ENCODE measurements at regions not wholly inside any gene's neighbourhood (a gene's known extent, or its start where the extent isn't known, plus 50 kb on each side); places are given as distances from the start of the nearest gene placed in this dataset.

- H3K27me3 Mint-ChIP-seq (ENCODE audit: insufficient read depth, low read depth, poor library complexity) = peaks cover 1% of the 10 kb centered on the region
- no peaks in the 10 kb centered on the region for H3K79me2 ChIP-seq (replicated peaks; ENCODE audit: insufficient read depth)
- H3K27ac Mint-ChIP-seq = no peak overlapping the region
Measured at GRCh38 chr2:217525076-217525475, 477.7 kb downstream of the TNS1 start.

GRCh38 chr2:217523286-217523685, 479.5 kb downstream of the TNS1 start:
- DNase-seq (ENCODE audit: low spot score) (no peak), ATAC-seq (no peak)
- Histone ChIP-seq H3K79me2 (replicated peaks; ENCODE audit: insufficient read depth) (no peaks in the 10 kb centered on the region), H4K20me1 (replicated peaks; ENCODE audit: insufficient read depth) (no peaks in the 10 kb centered on the region), H3K9me2 (ENCODE audit: insufficient read depth) (peaks cover 2% of the 10 kb centered on the region; the same call in 1 of the 2 replicates), H3K36me3 (ENCODE audit: insufficient read depth) (no peaks in the 10 kb centered on the region), H3F3A (replicated peaks; ENCODE audit: low read depth) (no peaks in the 10 kb centered on the region), H3K27ac (ENCODE audit: low read depth) (no peak overlapping the region), H3K4me1 (ENCODE audit: insufficient read depth) (peaks cover 4% of the 10 kb centered on the region; the same call in 1 of the 2 replicates), H3K4me3 (no peak overlapping the region), H2AFZ (no peak overlapping the region), H3K4me2 (no peak overlapping the region), H3K27me3 (ENCODE audit: insufficient read depth) (no peaks in the 10 kb centered on the region)
- Mint-ChIP-seq H3K4me1 (no peaks in the 10 kb centered on the region), H3K27me3 (ENCODE audit: insufficient read depth, low read depth, poor library complexity) (peaks cover 1% of the 10 kb centered on the region), H3K36me3 (ENCODE audit: low read depth) (no peaks in the 10 kb centered on the region), H3K4me3 (no peak overlapping the region), H3K27ac (no peak overlapping the region), H3K9me3 (no peaks in the 10 kb centered on the region)
- no peak for TF ChIP-seq EZH2phosphoT487 (IDR thresholded peaks at IDR 0.05; ENCODE audit: unreplicated experiment)
- TF ChIP-seq STAT1 (IDR thresholded peaks at IDR 0.05; ENCODE audit: unreplicated experiment) = no peak
- no peak for TF ChIP-seq CTCF (conservative IDR thresholded peaks at IDR 0.05; ENCODE audit: low read depth in 2 of 2)
- TF ChIP-seq ETS1 (IDR thresholded peaks at IDR 0.05) = no peak

More at GRCh38 chr2:217525076-217525475, 477.7 kb downstream of the TNS1 start:
- ATAC-seq (no peak), DNase-seq (ENCODE audit: low spot score) (no peak)
- Histone ChIP-seq H3K4me1 (ENCODE audit: insufficient read depth) (peaks cover 4% of the 10 kb centered on the region; the same call in 1 of the 2 replicates), H2AFZ (no peak overlapping the region), H4K20me1 (replicated peaks; ENCODE audit: insufficient read depth) (no peaks in the 10 kb centered on the region), H3K4me3 (no peak overlapping the region), H3K27ac (ENCODE audit: low read depth) (no peak overlapping the region), H3K27me3 (ENCODE audit: insufficient read depth) (no peaks in the 10 kb centered on the region), H3K9me2 (ENCODE audit: insufficient read depth) (peaks cover 11% of the 10 kb centered on the region; the same call in 1 of the 2 replicates), H3K4me2 (no peak overlapping the region), H3F3A (replicated peaks; ENCODE audit: low read depth) (no peaks in the 10 kb centered on the region), H3K36me3 (ENCODE audit: insufficient read depth) (no peaks in the 10 kb centered on the region)
- TF ChIP-seq STAT1 (IDR thresholded peaks at IDR 0.05; ENCODE audit: unreplicated experiment) = no peak
- no peak for TF ChIP-seq ZNF114 (CRISPR knock-in tag; IDR thresholded peaks at IDR 0.05)
- TF ChIP-seq ZNF331 (CRISPR knock-in tag; IDR thresholded peaks at IDR 0.05; ENCODE audit: low read depth) = no peak
- TF ChIP-seq JUNB (IDR thresholded peaks at IDR 0.05; ENCODE audit: unreplicated experiment) = no peak
- Mint-ChIP-seq H3K4me3 (no peak overlapping the region), H3K36me3 (ENCODE audit: low read depth) (no peaks in the 10 kb centered on the region), H3K9me3 (no peaks in the 10 kb centered on the region), H3K4me1 (no peaks in the 10 kb centered on the region)

GRCh38 chr2:217521820-217522219, 481.0 kb downstream of the TNS1 start:
- Histone ChIP-seq H3K79me2 (replicated peaks; ENCODE audit: insufficient read depth) (no peaks in the 10 kb centered on the region), H3K4me1 (ENCODE audit: insufficient read depth) (peaks cover 4% of the 10 kb centered on the region; the same call in 1 of the 2 replicates), H4K20me1 (replicated peaks; ENCODE audit: insufficient read depth) (no peaks in the 10 kb centered on the region), H3K27me3 (ENCODE audit: insufficient read depth) (no peaks in the 10 kb centered on the region), H3F3A (replicated peaks; ENCODE audit: low read depth) (no peaks in the 10 kb centered on the region), H3K36me3 (ENCODE audit: insufficient read depth) (no peaks in the 10 kb centered on the region), H3K27ac (ENCODE audit: low read depth) (no peak overlapping the region), H2AFZ (no peak overlapping the region), H3K4me2 (no peak overlapping the region), H3K4me3 (no peak overlapping the region), H3K9me2 (ENCODE audit: insufficient read depth) (0 out of 2 replicates have a peak, but pooled peaks cover 2% of the 10 kb centered on the region)
- no peaks in the 10 kb centered on the region for H3K4me1 Mint-ChIP-seq
- peaks cover 1% of the 10 kb centered on the region for H3K27me3 Mint-ChIP-seq (ENCODE audit: insufficient read depth, low read depth, poor library complexity)
- DNase-seq (ENCODE audit: low spot score) (no peak), ATAC-seq (no peak)
- no peaks in the 10 kb centered on the region for H3K36me3 Mint-ChIP-seq (ENCODE audit: low read depth)
- H3K9me3 Mint-ChIP-seq = no peaks in the 10 kb centered on the region
- H3K27ac Mint-ChIP-seq = no peak overlapping the region
- TF ChIP-seq EZH2 (IDR thresholded peaks at IDR 0.05; ENCODE audit: low read depth, unreplicated experiment) = no peak
- H3K4me3 Mint-ChIP-seq = no peak overlapping the region
